Glomerular visceral epithelial cell (primary cell): ENCODE measurements at regions not wholly inside any gene's neighbourhood (a gene's known extent, or its start where the extent isn't known, plus 50 kb on each side); places are given as distances from the start of the nearest gene placed in this dataset.

Experiments used
- DNase-seq: peaks from one replicate; pipeline ENCODE4 v3.0.0-alpha.2; 2016; ENCODE audit errors: extremely low spot score

GRCh38 chr3:17802950-17803349 lies 60.5 kb upstream of the TBC1D5 start:
- DNase-seq, result no peak

GRCh38 chr3:17801131-17801530 lies 58.7 kb upstream of the TBC1D5 start:
- no peak for DNase-seq

GRCh38 chr3:17800232-17800631 lies 57.8 kb upstream of the TBC1D5 start:
- peak; percentile 31 for DNase-seq

- DNase-seq, result no peak
These were observed 56.9 kb upstream of the TBC1D5 start for GRCh38 chr3:17799312-17799711.

GRCh38 chr3:17798000-17798399 lies 55.6 kb upstream of the TBC1D5 start:
- DNase-seq, result no peak

- no peak for DNase-seq
These were observed 53.3 kb upstream of the TBC1D5 start for GRCh38 chr3:17795711-17796110.

GRCh38 chr3:17795280-17795679 lies 52.8 kb upstream of the TBC1D5 start:
- no peak for DNase-seq

- DNase-seq, result no peak
These were observed 51.2 kb upstream of the TBC1D5 start for GRCh38 chr3:17793542-17794195.
